IMR-90 (cell line): ENCODE measurements at regions not wholly inside any gene's neighbourhood (a gene's known extent, or its start where the extent isn't known, plus 50 kb on each side); places are given as distances from the start of the nearest gene placed in this dataset.

Source experiments
- ATAC-seq: fragments of 200-7000 bp; cut with Tn5 transposase; 2 replicates; pipeline ENCODE4 v1.9.1; 2020; ENCODE audit warnings: low read depth, mild to moderate bottlenecking, moderate library complexity
- BruUV-seq: library from RNA; stranded (reverse); fragments of 400-500 nt; replicated peaks from 2 replicates; lab custom pipeline; 2021; lab: Mats Ljungman, UMichigan
- CTCF ChIA-PET: fragments of 300-600 bp; formaldehyde crosslinking; extraction: SDS; loops from one replicate; lab custom pipeline; 2021; ENCODE audit warnings: antibody characterized with exemption; lab: Yijun Ruan, JAX
- POLR2A ChIA-PET: fragments of 300-600 bp; sonication (Branson Sonifier 250); formaldehyde crosslinking; loops from one replicate; lab custom pipeline; 2022; ENCODE audit warnings: antibody characterized with exemption; ENCODE audit not compliant: unreplicated experiment; lab: Charles Lee
- DNase-seq: peaks from one replicate; pipeline ENCODE4 v3.0.0; 2013
- H2AFZ ChIP-seq: replicated peaks from 2 replicates; pipeline ENCODE3; 2013; ENCODE audit warnings: low read length, mild to moderate bottlenecking; ENCODE audit not compliant: poor library complexity
- H2AK5ac ChIP-seq: 2 replicates; pipeline ENCODE4 v1.6.1; 2013; ENCODE audit warnings: low read depth, low read length, inconsistent platforms
- H2AK9ac ChIP-seq: replicated peaks from 2 replicates; pipeline ENCODE3; 2013; ENCODE audit warnings: mild to moderate bottlenecking, low read depth, low read length, moderate library complexity; ENCODE audit not compliant: poor library complexity
- H2BK120ac ChIP-seq: 2 replicates; pipeline ENCODE4 v1.6.1; 2013; ENCODE audit warnings: low read depth, low read length, inconsistent platforms
- H2BK15ac ChIP-seq: 3 replicates; pipeline ENCODE4 v1.6.1; 2013; ENCODE audit warnings: low read depth, low read length, inconsistent platforms
- H2BK20ac ChIP-seq: 2 replicates; pipeline ENCODE4 v1.6.1; 2013; ENCODE audit warnings: low read depth, mild to moderate bottlenecking, inconsistent platforms, low read length, moderate library complexity
- H2BK5ac ChIP-seq: 2 replicates; pipeline ENCODE4 v1.6.1; 2013; ENCODE audit warnings: mild to moderate bottlenecking, low read depth, low read length, inconsistent platforms; ENCODE audit not compliant: poor library complexity, severe bottlenecking
- H3K14ac ChIP-seq: replicated peaks from 2 replicates; pipeline ENCODE4 v1.6.1; 2013; ENCODE audit warnings: low read depth, low read length, inconsistent platforms
- H3K18ac ChIP-seq: 2 replicates; pipeline ENCODE4 v1.6.1; 2013; ENCODE audit warnings: low read depth, low read length, control low read depth
- H3K23ac ChIP-seq: 2 replicates; pipeline ENCODE4 v1.6.1; 2013; ENCODE audit warnings: low read depth, low read length, inconsistent platforms
- H3K27ac ChIP-seq: 2 replicates; pipeline ENCODE4 v1.5.1; 2013; ENCODE audit warnings: mild to moderate bottlenecking, control low read depth, low read length; ENCODE audit not compliant: insufficient read depth
- H3K27me3 ChIP-seq: 2 replicates; pipeline ENCODE4 v1.6.1; 2013; ENCODE audit warnings: low read length; ENCODE audit not compliant: control insufficient read depth, insufficient read depth
- H3K36me3 ChIP-seq: 2 replicates; pipeline ENCODE4 v1.6.1; 2013; ENCODE audit warnings: low read length, mixed read lengths; ENCODE audit not compliant: control insufficient read depth, insufficient read depth
- H3K4ac ChIP-seq: 2 replicates; pipeline ENCODE4 v1.6.1; 2013; ENCODE audit warnings: low read depth, low read length, inconsistent platforms
- H3K4me1 ChIP-seq: 2 replicates; pipeline ENCODE4 v1.6.1; 2013; ENCODE audit warnings: low read length, mixed read lengths; ENCODE audit not compliant: control insufficient read depth, insufficient read depth
- H3K4me2 ChIP-seq: 2 replicates; pipeline ENCODE4 v1.6.1; 2013; ENCODE audit warnings: low read depth, mild to moderate bottlenecking, control low read depth, low read length, moderate library complexity
- H3K4me3 ChIP-seq: 2 replicates; pipeline ENCODE4 v1.5.1; 2013; ENCODE audit warnings: low read depth, mild to moderate bottlenecking, control low read depth, low read length, moderate library complexity; ENCODE audit not compliant: insufficient read depth
- H3K56ac ChIP-seq: 2 replicates; pipeline ENCODE4 v1.6.1; 2013; ENCODE audit warnings: low read length, inconsistent platforms; ENCODE audit not compliant: insufficient read depth; ENCODE audit errors: extremely low read depth
- H3K79me1 ChIP-seq, 2 experiments: 2 replicates each; pipeline ENCODE4 v1.6.1; 2013; ENCODE audit warnings: low read length in 2 of 2, inconsistent platforms in 1 of 2, low read depth in 1 of 2
- H3K9ac ChIP-seq: 2 replicates; pipeline ENCODE4 v1.6.1; 2013; ENCODE audit warnings: low read depth, low read length, control low read depth
- H3K9me1 ChIP-seq: 2 replicates; pipeline ENCODE4 v1.6.1; 2013; ENCODE audit warnings: low read length, inconsistent platforms; ENCODE audit not compliant: insufficient read depth
- H3K9me3 ChIP-seq: 2 replicates; pipeline ENCODE4 v1.6.1; 2013; ENCODE audit warnings: low read length; ENCODE audit not compliant: control insufficient read depth, insufficient read depth
- H4K20me1 ChIP-seq: 2 replicates; pipeline ENCODE4 v1.6.1; 2013; ENCODE audit warnings: low read length, inconsistent platforms; ENCODE audit not compliant: insufficient read depth
- H4K5ac ChIP-seq: 2 replicates; pipeline ENCODE4 v1.6.1; 2013; ENCODE audit warnings: mild to moderate bottlenecking, low read depth, low read length, control low read depth
- H4K8ac ChIP-seq, 2 experiments: 2 replicates each; pipeline ENCODE4 v1.6.1; 2013; ENCODE audit warnings: low read depth in 2 of 2, low read length in 2 of 2, control low read depth in 1 of 2, inconsistent platforms in 1 of 2
- H4K91ac ChIP-seq: 2 replicates; pipeline ENCODE4 v1.6.1; 2013; ENCODE audit warnings: low read depth, low read length, inconsistent platforms; ENCODE audit not compliant: insufficient read depth
- BHLHE40 ChIP-seq: fragments of 150-350 bp; IDR thresholded peaks from 2 replicates; pipeline ENCODE4 v1.6.1; 2016; ENCODE audit warnings: mild to moderate bottlenecking, low read depth, low read length
- CEBPB ChIP-seq: IDR thresholded peaks from 2 replicates; pipeline ENCODE4 v1.6.1; 2012; ENCODE audit warnings: low read depth, low read length, improper control_type of control experiment
- CHD1 ChIP-seq: IDR thresholded peaks from 2 replicates; pipeline ENCODE4 v1.6.1; 2012; ENCODE audit warnings: low read depth, low read length, improper control_type of control experiment
- FOS ChIP-seq: fragments of 150-350 bp; IDR thresholded peaks from 2 replicates; pipeline ENCODE4 v1.6.1; 2016; ENCODE audit warnings: low read depth, low read length
- MAFK ChIP-seq: IDR thresholded peaks from 2 replicates; pipeline ENCODE4 v1.6.1; 2012; ENCODE audit warnings: low read depth, low read length, improper control_type of control experiment
- MAZ ChIP-seq: IDR thresholded peaks from 2 replicates; pipeline ENCODE4 v1.6.1; 2012; ENCODE audit warnings: low read depth, mild to moderate bottlenecking, low read length, improper control_type of control experiment, moderate library complexity, borderline replicate concordance
- MXI1 ChIP-seq: IDR thresholded peaks from 2 replicates; pipeline ENCODE4 v1.6.1; 2012; ENCODE audit warnings: low read depth, mild to moderate bottlenecking, low read length, moderate library complexity, borderline replicate concordance
- NFE2L2 ChIP-seq: fragments of 150-350 bp; IDR thresholded peaks from 2 replicates; pipeline ENCODE4 v1.6.1; 2016; ENCODE audit warnings: low read depth, mild to moderate bottlenecking, low read length
- POLR2A ChIP-seq: IDR thresholded peaks from 2 replicates; pipeline ENCODE4 v1.6.1; 2012; ENCODE audit warnings: mild to moderate bottlenecking, low read depth, low read length
- RAD21 ChIP-seq: IDR thresholded peaks from 2 replicates; pipeline ENCODE4 v1.6.1; 2012; ENCODE audit warnings: low read length, improper control_type of control experiment
- RCOR1 ChIP-seq: IDR thresholded peaks from 2 replicates; pipeline ENCODE4 v1.6.1; 2012; ENCODE audit warnings: mild to moderate bottlenecking, low read length, improper control_type of control experiment; ENCODE audit not compliant: insufficient replicate concordance
- RFX5 ChIP-seq: IDR thresholded peaks from 2 replicates; pipeline ENCODE4 v1.8.0; 2012; ENCODE audit warnings: low read depth, mild to moderate bottlenecking, low read length, moderate library complexity
- SMC3 ChIP-seq: fragments of 150-350 bp; IDR thresholded peaks from 2 replicates; pipeline ENCODE4 v1.6.1; 2016; ENCODE audit warnings: low read depth, mild to moderate bottlenecking, antibody characterized with exemption, low read length, moderate library complexity
- WGBS, 2 experiments: methylation state at CpG; one replicate each; pipeline versions ENCODE4 v1.1.5 to v1.1.7; 2013; ENCODE audit warnings: missing lambda C conversion rate in 2 of 2; ENCODE audit not compliant: insufficient read length in 1 of 2; ENCODE audit errors: extremely low coverage in 2 of 2; 5-methylcytosine and 5-hydroxymethylcytosine counted together
- dilution Hi-C: fragments of 300-500 bp; cut with HindIII; formaldehyde crosslinking; loops from one replicate; pipeline ENCODE4 v1.14.3; 2018; ENCODE audit warnings: low sequenced_read_pairs; ENCODE audit not compliant: unreplicated experiment
- in situ Hi-C: fragments of 300-500 bp; cut with MboI; formaldehyde crosslinking; loops from 3 replicates; pipeline ENCODE4 v1.14.3; 2019; ENCODE audit warnings: low sequenced_read_pairs, inconsistent platforms, mixed read lengths
- intact Hi-C: fragments of 100-400 bp; cut with micrococcal nuclease; formaldehyde crosslinking; loops from 2 replicates; pipeline ENCODE4 v1.10.0; 2022
- TF ChIP-seq, protein P1 (sequence below): fragments of 150-350 bp; IDR thresholded peaks from 2 replicates; pipeline ENCODE4 v1.6.1; 2017; ENCODE audit warnings: mild to moderate bottlenecking, antibody characterized with exemption, low read length, low read depth
- TF ChIP-seq, protein P2 (sequence below): conservative IDR thresholded peaks from 2 replicates; pipeline ENCODE4 v1.5.1; 2012; ENCODE audit warnings: mild to moderate bottlenecking, low read depth, low read length, improper control_type of control experiment
- TF ChIP-seq, protein P3 (sequence below): fragments of 150-350 bp; IDR thresholded peaks from 2 replicates; pipeline ENCODE4 v1.6.1; 2016; ENCODE audit warnings: low read depth, mild to moderate bottlenecking, low read length, moderate library complexity, borderline replicate concordance

DNA sequence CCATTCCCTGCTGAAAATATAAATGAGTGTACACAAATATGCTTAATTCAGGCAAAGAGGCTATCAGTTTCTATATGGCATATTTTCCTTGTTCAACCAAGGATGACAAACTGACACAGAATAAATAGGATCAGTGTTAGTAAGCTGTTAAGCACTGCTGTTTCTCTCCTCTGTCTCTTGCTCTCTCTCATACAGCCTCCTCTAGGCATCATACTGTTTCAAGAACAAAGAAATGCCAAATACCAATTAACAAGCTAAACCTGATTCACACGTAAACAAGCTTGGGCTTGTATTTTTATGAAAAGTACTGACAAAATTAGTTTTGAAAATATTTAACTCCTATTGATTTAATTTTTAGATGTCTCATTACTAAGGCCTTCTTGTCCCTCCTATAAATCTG lies 1027.2 kb upstream of the ACVR2A start:
- H3K4me1 ChIP-seq = no peaks in the 10 kb centered on the region
- BruUV-seq = no TSS peak
- H2AK5ac ChIP-seq = no peak overlapping the region
- H3K4me2 ChIP-seq = no peak overlapping the region
- H3K4ac ChIP-seq = no peak overlapping the region
- no peaks in the 10 kb centered on the region for H3K79me1 ChIP-seq
- dilution Hi-C loops (no loop called here), intact Hi-C loops (no loop called here), in situ Hi-C loops (no loop called here)
- no peak overlapping the region for H3K27ac ChIP-seq
- H3K56ac ChIP-seq = no peak overlapping the region
- no peak overlapping the region for H3K4me3 ChIP-seq
- no peak overlapping the region for H3K14ac ChIP-seq
- H3K23ac ChIP-seq = no peak overlapping the region
- no peak overlapping the region for H2AFZ ChIP-seq
- no peak overlapping the region for H4K8ac ChIP-seq
- no peak overlapping the region for H2BK20ac ChIP-seq
- DNase-seq (no peak), ATAC-seq (no peak)
- TF ChIP-seq, protein P1, sequence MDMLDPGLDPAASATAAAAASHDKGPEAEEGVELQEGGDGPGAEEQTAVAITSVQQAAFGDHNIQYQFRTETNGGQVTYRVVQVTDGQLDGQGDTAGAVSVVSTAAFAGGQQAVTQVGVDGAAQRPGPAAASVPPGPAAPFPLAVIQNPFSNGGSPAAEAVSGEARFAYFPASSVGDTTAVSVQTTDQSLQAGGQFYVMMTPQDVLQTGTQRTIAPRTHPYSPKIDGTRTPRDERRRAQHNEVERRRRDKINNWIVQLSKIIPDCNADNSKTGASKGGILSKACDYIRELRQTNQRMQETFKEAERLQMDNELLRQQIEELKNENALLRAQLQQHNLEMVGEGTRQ = no peak
- no peak for TF ChIP-seq MAZ
- no peak for TF ChIP-seq RCOR1
- TF ChIP-seq, protein P2, sequence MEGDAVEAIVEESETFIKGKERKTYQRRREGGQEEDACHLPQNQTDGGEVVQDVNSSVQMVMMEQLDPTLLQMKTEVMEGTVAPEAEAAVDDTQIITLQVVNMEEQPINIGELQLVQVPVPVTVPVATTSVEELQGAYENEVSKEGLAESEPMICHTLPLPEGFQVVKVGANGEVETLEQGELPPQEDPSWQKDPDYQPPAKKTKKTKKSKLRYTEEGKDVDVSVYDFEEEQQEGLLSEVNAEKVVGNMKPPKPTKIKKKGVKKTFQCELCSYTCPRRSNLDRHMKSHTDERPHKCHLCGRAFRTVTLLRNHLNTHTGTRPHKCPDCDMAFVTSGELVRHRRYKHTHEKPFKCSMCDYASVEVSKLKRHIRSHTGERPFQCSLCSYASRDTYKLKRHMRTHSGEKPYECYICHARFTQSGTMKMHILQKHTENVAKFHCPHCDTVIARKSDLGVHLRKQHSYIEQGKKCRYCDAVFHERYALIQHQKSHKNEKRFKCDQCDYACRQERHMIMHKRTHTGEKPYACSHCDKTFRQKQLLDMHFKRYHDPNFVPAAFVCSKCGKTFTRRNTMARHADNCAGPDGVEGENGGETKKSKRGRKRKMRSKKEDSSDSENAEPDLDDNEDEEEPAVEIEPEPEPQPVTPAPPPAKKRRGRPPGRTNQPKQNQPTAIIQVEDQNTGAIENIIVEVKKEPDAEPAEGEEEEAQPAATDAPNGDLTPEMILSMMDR = no peak
- no peak for TF ChIP-seq RAD21
- TF ChIP-seq, protein P3, sequence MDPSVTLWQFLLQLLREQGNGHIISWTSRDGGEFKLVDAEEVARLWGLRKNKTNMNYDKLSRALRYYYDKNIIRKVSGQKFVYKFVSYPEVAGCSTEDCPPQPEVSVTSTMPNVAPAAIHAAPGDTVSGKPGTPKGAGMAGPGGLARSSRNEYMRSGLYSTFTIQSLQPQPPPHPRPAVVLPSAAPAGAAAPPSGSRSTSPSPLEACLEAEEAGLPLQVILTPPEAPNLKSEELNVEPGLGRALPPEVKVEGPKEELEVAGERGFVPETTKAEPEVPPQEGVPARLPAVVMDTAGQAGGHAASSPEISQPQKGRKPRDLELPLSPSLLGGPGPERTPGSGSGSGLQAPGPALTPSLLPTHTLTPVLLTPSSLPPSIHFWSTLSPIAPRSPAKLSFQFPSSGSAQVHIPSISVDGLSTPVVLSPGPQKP = no peak
- TF ChIP-seq RFX5 = no peak
- TF ChIP-seq BHLHE40 = no peak
- TF ChIP-seq NFE2L2 = no peak
- TF ChIP-seq MXI1 = no peak
- no peak for TF ChIP-seq POLR2A
- TF ChIP-seq CEBPB = no peak
- no peak for TF ChIP-seq FOS
- no peak for TF ChIP-seq SMC3
- TF ChIP-seq MAFK = no peak
- no peak for TF ChIP-seq CHD1
- H3K18ac ChIP-seq = no peak overlapping the region
- H3K9me1 ChIP-seq = no peaks in the 10 kb centered on the region
- ChIA-PET CTCF (no interaction called here), POLR2A (no interaction called here)
- no peak overlapping the region for H4K5ac ChIP-seq
- no peak overlapping the region for H3K9ac ChIP-seq
- no CpG with 5 or more reads among the region's 1 CpG for WGBS, 2 experiments
- H3K36me3 ChIP-seq = no peaks in the 10 kb centered on the region
- no peak overlapping the region for H2BK5ac ChIP-seq
- no peak overlapping the region for H2AK9ac ChIP-seq
- H3K27me3 ChIP-seq = no peaks in the 10 kb centered on the region
- no peaks in the 10 kb centered on the region for H3K9me3 ChIP-seq
- H2BK15ac ChIP-seq = no peak overlapping the region
- no peak overlapping the region for H4K91ac ChIP-seq
- no peak overlapping the region for H2BK120ac ChIP-seq
- no peaks in the 10 kb centered on the region for H4K20me1 ChIP-seq
